ENCODE measurements at regions not wholly inside any gene's neighbourhood (a gene's known extent, or its start where the extent isn't known, plus 50 kb on each side); places are given as distances from the start of the nearest gene placed in this dataset.

GRCh38 chr2:18444806-18445205, 115.6 kb downstream of the RDH14 start:
- FAIRE-seq (no peak), ATAC-seq (no peak), DNase-seq (ENCODE audit: low read depth in 1 of 2, low spot score in 1 of 2) (no peak)
- 49% methylated on average over 2 of the region's 2 CpGs for WGBS (ENCODE audit: missing lambda C conversion rate)
- ChIA-PET POLR2A (no interaction called here), CTCF (interaction anchor here (2.1 kb wide), 1 partner anchor 9 kb away, joined by 8 read pairs; no protein-coding TSS in a partner anchor)
- Histone ChIP-seq H3K9me3 (no peaks in the 10 kb centered on the region), H3K4me2 (no peak overlapping the region), H3K27ac (no peak overlapping the region), H3K4me1 (no peaks in the 10 kb centered on the region), H3K4me3 (no peak overlapping the region)
- TF ChIP-seq NFE2L2 (conservative IDR thresholded peaks at IDR 0.05; ENCODE audit: low read length) (no peak), HOXB5 (CRISPR knock-in tag; IDR thresholded peaks at IDR 0.05) (no peak), GATA3 (IDR thresholded peaks at IDR 0.05; ENCODE audit: borderline replicate concordance) (no peak), TFCP2L1 (CRISPR knock-in tag; IDR thresholded peaks at IDR 0.05) (no peak), ZFP36 (IDR thresholded peaks at IDR 0.05; ENCODE audit: borderline replicate concordance, partially characterized antibody) (no peak), RARB (CRISPR knock-in tag; IDR thresholded peaks at IDR 0.05) (no peak), CTCF (IDR thresholded peaks at IDR 0.05) (no peak), ZNF302 (CRISPR knock-in tag; IDR thresholded peaks at IDR 0.05) (no peak), MAX (IDR thresholded peaks at IDR 0.05) (no peak), FOSB (CRISPR knock-in tag; IDR thresholded peaks at IDR 0.05) (no peak), JUN (IDR thresholded peaks at IDR 0.05) (no peak), REST (IDR thresholded peaks at IDR 0.05) (no peak), PHF8 (IDR thresholded peaks at IDR 0.05; ENCODE audit: borderline replicate concordance, low read depth) (no peak), HEYL (CRISPR knock-in tag; IDR thresholded peaks at IDR 0.05) (no peak), KDM5A (IDR thresholded peaks at IDR 0.05) (no peak)

- POLR2A ChIA-PET, result no interaction called here
- TF ChIP-seq CTCF (IDR thresholded peaks at IDR 0.05) (no peak), GATA3 (IDR thresholded peaks at IDR 0.05; ENCODE audit: borderline replicate concordance) (no peak), NPAS2 (CRISPR knock-in tag; IDR thresholded peaks at IDR 0.05; ENCODE audit: borderline replicate concordance) (no peak), TFCP2L1 (CRISPR knock-in tag; IDR thresholded peaks at IDR 0.05) (no peak), RCOR1 (IDR thresholded peaks at IDR 0.05; ENCODE audit: low read depth, low read length) (no peak), EP300 (IDR thresholded peaks at IDR 0.05) (no peak), CHD4 (IDR thresholded peaks at IDR 0.05; ENCODE audit: borderline replicate concordance) (no peak), RNF2 (IDR thresholded peaks at IDR 0.05; ENCODE audit: borderline replicate concordance, low read depth) (no peak), EHMT2 (IDR thresholded peaks at IDR 0.05; ENCODE audit: low read depth) (no peak), CEBPB (IDR thresholded peaks at IDR 0.05) (no peak), NFE2L2 (conservative IDR thresholded peaks at IDR 0.05; ENCODE audit: low read length) (no peak), USF2 (IDR thresholded peaks at IDR 0.05) (no peak), ATOH8 (CRISPR knock-in tag; IDR thresholded peaks at IDR 0.05; ENCODE audit: low read depth) (no peak), CBX8 (IDR thresholded peaks at IDR 0.05) (no peak), HMGXB4 (CRISPR knock-in tag; IDR thresholded peaks at IDR 0.05; ENCODE audit: borderline replicate concordance) (no peak)
Measured at GRCh38 chr2:18441583-18441982, 118.9 kb downstream of the RDH14 start.

More at GRCh38 chr2:18441583-18441982, 118.9 kb downstream of the RDH14 start:
- Histone ChIP-seq H3K4me2 (no peak overlapping the region), H3K27ac (no peak overlapping the region), H3K9me3 (no peaks in the 10 kb centered on the region), H3K4me3 (no peak overlapping the region), H3K4me1 (no peaks in the 10 kb centered on the region)
- DNase-seq (ENCODE audit: low read depth in 1 of 2, low spot score in 1 of 2) (no peak), ATAC-seq (no peak), FAIRE-seq (peak; percentile 23)
- 24% methylated on average over 3 of the region's 3 CpGs for WGBS (ENCODE audit: missing lambda C conversion rate)
- CTCF ChIA-PET, result no interaction called here
